ENCODE measurements at regions not wholly inside any gene's neighbourhood (a gene's known extent, or its start where the extent isn't known, plus 50 kb on each side); places are given as distances from the start of the nearest gene placed in this dataset.

DNA sequence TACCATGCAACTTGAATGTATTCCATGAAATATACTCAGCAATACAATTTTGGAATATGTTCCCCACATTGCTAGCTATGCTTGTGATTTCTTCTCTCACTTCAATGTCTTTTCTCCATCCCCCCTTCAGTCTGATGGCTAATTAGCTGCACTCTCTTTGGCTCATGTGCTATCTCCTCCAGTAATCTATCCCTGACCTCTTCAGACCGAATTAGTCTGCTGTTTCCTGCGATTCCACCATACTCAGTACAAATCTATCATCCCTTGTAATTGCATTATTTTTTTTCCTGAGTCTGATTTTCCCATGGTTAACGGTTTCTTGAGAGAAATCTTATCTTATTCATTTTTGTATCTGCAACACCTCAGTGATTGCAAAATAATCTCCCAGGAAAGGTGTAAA lies 360.7 kb upstream of the CDH10 start:
- H3K9me2 ChIP-seq (replicated peaks; ENCODE audit: low read length), result no peaks in the 10 kb centered on the region
- no peak overlapping the region for H3K9ac ChIP-seq (ENCODE audit: low read length)
- ATAC-seq (no peak), DNase-seq (no peak)
- TF ChIP-seq CTCF (conservative IDR thresholded peaks at IDR 0.05; ENCODE audit: low read depth, low read length), result no peak
- TF ChIP-seq EZH2 (IDR thresholded peaks at IDR 0.05; ENCODE audit: low read length, unreplicated experiment), result no peak
- TF ChIP-seq EZH2phosphoT487 (IDR thresholded peaks at IDR 0.05; ENCODE audit: borderline replicate concordance, low read length), result no peak
- no peaks in the 10 kb centered on the region for H3K9me3 ChIP-seq (ENCODE audit: low read length)
- H4K20me1 ChIP-seq (ENCODE audit: low read length), result no peaks in the 10 kb centered on the region
- intact Hi-C loops (cut with micrococcal nuclease), result loop anchor here (10.0 kb wide), 1 partner anchor 561 kb away; no protein-coding TSS in a partner anchor
- no peak overlapping the region for H3K4me2 ChIP-seq (ENCODE audit: low read length)
- H3K4me3 ChIP-seq (ENCODE audit: low read length), result no peak overlapping the region
- no peaks in the 10 kb centered on the region for H3K27me3 ChIP-seq (ENCODE audit: low read length)
- H3K4me1 ChIP-seq (ENCODE audit: insufficient read depth, low read length), result peaks cover 13% of the 10 kb centered on the region
- H3K27ac ChIP-seq (ENCODE audit: low read length), result no peak overlapping the region
- H2AFZ ChIP-seq (ENCODE audit: low read length), result no peak overlapping the region
- H3F3A ChIP-seq (ENCODE audit: low read length, unreplicated experiment), result peaks cover 4% of the 10 kb centered on the region
- H3K36me3 ChIP-seq (ENCODE audit: low read depth, low read length), result no peaks in the 10 kb centered on the region
- CTCF ChIA-PET, result no interaction called here
- POLR2A ChIA-PET (ENCODE audit: unreplicated experiment), result no interaction called here
- H3K79me2 ChIP-seq (ENCODE audit: low read length), result no peaks in the 10 kb centered on the region
- BruUV-seq (replicated peaks), result no TSS peak

DNA sequence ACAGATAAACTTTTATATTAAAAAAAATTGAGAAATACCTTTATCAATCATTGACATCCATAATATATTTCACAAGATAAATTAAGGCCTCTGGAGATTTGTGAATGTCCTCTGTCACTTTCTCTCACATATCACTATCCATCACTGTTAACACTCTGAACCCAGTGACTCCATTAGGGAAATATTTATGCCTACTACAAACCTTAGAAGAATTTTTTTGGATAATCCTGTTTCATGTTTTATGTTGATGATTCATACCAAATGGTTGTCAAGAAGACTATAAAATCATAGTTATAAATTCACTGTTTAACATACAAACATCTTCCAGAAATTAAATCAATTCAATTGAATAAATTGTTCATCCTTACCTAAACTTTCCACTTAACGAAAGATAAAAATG lies 357.6 kb upstream of the CDH10 start:
- Histone ChIP-seq H3K4me3 (ENCODE audit: low read length) (no peak overlapping the region), H3K4me2 (ENCODE audit: low read length) (no peak overlapping the region), H3K36me3 (ENCODE audit: low read depth, low read length) (no peaks in the 10 kb centered on the region), H3K79me2 (ENCODE audit: low read length) (no peaks in the 10 kb centered on the region), H3K27me3 (ENCODE audit: low read length) (no peaks in the 10 kb centered on the region), H3K9me3 (ENCODE audit: low read length) (no peaks in the 10 kb centered on the region), H4K20me1 (ENCODE audit: low read length) (no peaks in the 10 kb centered on the region), H3K27ac (ENCODE audit: low read length) (no peak overlapping the region), H2AFZ (ENCODE audit: low read length) (no peak overlapping the region), H3K9ac (ENCODE audit: low read length) (no peak overlapping the region), H3K4me1 (ENCODE audit: insufficient read depth, low read length) (peaks cover 9% of the 10 kb centered on the region; the same call in 1 of the 2 replicates), H3F3A (ENCODE audit: low read length, unreplicated experiment) (peaks cover 4% of the 10 kb centered on the region), H3K9me2 (replicated peaks; ENCODE audit: low read length) (no peaks in the 10 kb centered on the region)
- DNase-seq (peak; percentile 45), ATAC-seq (peak; percentile 58)
- no peak for TF ChIP-seq EZH2phosphoT487 (IDR thresholded peaks at IDR 0.05; ENCODE audit: borderline replicate concordance, low read length)
- TF ChIP-seq CTCF (conservative IDR thresholded peaks at IDR 0.05; ENCODE audit: low read depth, low read length), result no peak
- no peak for TF ChIP-seq EZH2 (IDR thresholded peaks at IDR 0.05; ENCODE audit: low read length, unreplicated experiment)
- ChIA-PET POLR2A (ENCODE audit: unreplicated experiment) (no interaction called here), CTCF (no interaction called here)
- no TSS peak for BruUV-seq (replicated peaks)
- intact Hi-C loops (cut with micrococcal nuclease), result loop anchor here (10.0 kb wide), 1 partner anchor 558 kb away; no protein-coding TSS in a partner anchor

DNA sequence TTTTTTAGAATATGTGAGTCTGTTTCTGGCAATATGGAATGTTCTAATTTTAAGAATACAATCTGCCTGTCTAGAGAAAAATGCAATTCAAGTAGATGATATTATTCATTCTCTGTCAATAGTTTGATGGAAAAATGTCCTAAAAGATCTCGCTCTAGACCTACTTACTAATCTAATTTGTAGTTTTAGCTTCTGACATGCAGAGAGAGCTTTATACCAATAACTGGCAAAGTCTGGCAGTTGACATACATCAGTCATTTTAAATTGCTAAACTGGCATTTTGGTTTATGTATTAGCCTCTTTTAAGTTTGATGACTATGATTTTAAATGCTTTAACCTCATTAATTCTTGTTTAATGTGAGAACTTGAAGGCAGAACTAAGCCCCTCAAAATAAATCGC lies 355.0 kb upstream of the CDH10 start:
- Histone ChIP-seq H3K9ac (ENCODE audit: low read length) (no peak overlapping the region), H3K79me2 (ENCODE audit: low read length) (no peaks in the 10 kb centered on the region), H4K20me1 (ENCODE audit: low read length) (no peaks in the 10 kb centered on the region), H3F3A (ENCODE audit: low read length, unreplicated experiment) (no peaks in the 10 kb centered on the region), H3K36me3 (ENCODE audit: low read depth, low read length) (no peaks in the 10 kb centered on the region), H3K4me3 (ENCODE audit: low read length) (no peak overlapping the region), H3K9me2 (replicated peaks; ENCODE audit: low read length) (no peaks in the 10 kb centered on the region), H3K27me3 (ENCODE audit: low read length) (no peaks in the 10 kb centered on the region), H3K4me1 (ENCODE audit: insufficient read depth, low read length) (no peaks in the 10 kb centered on the region), H3K27ac (ENCODE audit: low read length) (no peak overlapping the region), H3K4me2 (ENCODE audit: low read length) (no peak overlapping the region), H3K9me3 (ENCODE audit: low read length) (no peaks in the 10 kb centered on the region), H2AFZ (ENCODE audit: low read length) (no peak overlapping the region)
- DNase-seq (no peak), ATAC-seq (no peak)
- no TSS peak for BruUV-seq (replicated peaks)
- ChIA-PET POLR2A (ENCODE audit: unreplicated experiment) (no interaction called here), CTCF (no interaction called here)
- TF ChIP-seq EZH2phosphoT487 (IDR thresholded peaks at IDR 0.05; ENCODE audit: borderline replicate concordance, low read length) (no peak), CTCF (conservative IDR thresholded peaks at IDR 0.05; ENCODE audit: low read depth, low read length) (no peak), EZH2 (IDR thresholded peaks at IDR 0.05; ENCODE audit: low read length, unreplicated experiment) (no peak)
- intact Hi-C loops (cut with micrococcal nuclease), result loop anchor here (10.0 kb wide), 1 partner anchor 555 kb away; no protein-coding TSS in a partner anchor
